ENCODE measurements at regions not wholly inside any gene's neighbourhood (a gene's known extent, or its start where the extent isn't known, plus 50 kb on each side); places are given as distances from the start of the nearest gene placed in this dataset.

- TF ChIP-seq CTCF (IDR thresholded peaks at IDR 0.05) (no peak), POLR2A (IDR thresholded peaks at IDR 0.05; ENCODE audit: low read depth) (no peak), POLR2AphosphoS5 (IDR thresholded peaks at IDR 0.05) (no peak)
Observed at GRCh38 chr4:20327808-20328207, 76.1 kb downstream of the SLIT2 start.
